Kidney (tissue), 13 donors: ENCODE measurements at regions not wholly inside any gene's neighbourhood (a gene's known extent, or its start where the extent isn't known, plus 50 kb on each side); places are given as distances from the start of the nearest gene placed in this dataset.

Experiments used
- DNase-seq, 5 donors: peaks; one replicate each; pipeline ENCODE4 v3.0.0-alpha.2; 2013 to 2020
- FAIRE-seq: peaks from 2 replicates; lab custom pipeline; 2012; peaks lifted over from hg19 to GRCh38; lab: Jason Lieb, UNC
- H3K27ac ChIP-seq, 2 donors: one replicate each; pipeline ENCODE4 v1.7.0; 2013; ENCODE audit warnings: low read depth in 2 of 2, low read length in 2 of 2, inconsistent platforms in 1 of 2
- H3K27me3 ChIP-seq: one replicate; pipeline ENCODE4 v1.7.1; 2013; ENCODE audit warnings: low read length, inconsistent platforms; ENCODE audit not compliant: control insufficient read depth, insufficient read depth
- H3K36me3 ChIP-seq, 3 donors: one replicate each; pipeline versions ENCODE4 v1.7.0 to v1.7.1; 2013; ENCODE audit warnings: low read length in 3 of 3, control low read depth in 1 of 3, inconsistent platforms in 1 of 3; ENCODE audit not compliant: insufficient read depth in 3 of 3, control insufficient read depth in 2 of 3
- H3K4me1 ChIP-seq, 3 donors: one replicate each; pipeline versions ENCODE4 v1.7.0 to v1.7.1; 2013; ENCODE audit warnings: low read length in 3 of 3, inconsistent platforms in 1 of 3, low read depth in 1 of 3; ENCODE audit not compliant: control insufficient read depth in 2 of 3, insufficient read depth in 2 of 3
- H3K4me3 ChIP-seq, 3 donors: one replicate each; pipeline versions ENCODE4 v1.7.0 to v1.8.1; 2013; ENCODE audit warnings: low read length in 3 of 3, control low read depth in 1 of 3, inconsistent platforms in 1 of 3
- H3K9ac ChIP-seq, 3 donors: one replicate each; pipeline versions ENCODE4 v1.7.0 to v1.7.1; 2013; ENCODE audit warnings: low read length in 3 of 3, control low read depth in 1 of 3, inconsistent platforms in 1 of 3
- H3K9me3 ChIP-seq, 3 donors: one replicate each; pipeline versions ENCODE4 v1.7.0 to v1.7.1; 2013; ENCODE audit warnings: low read length in 3 of 3, control low read depth in 1 of 3, inconsistent platforms in 1 of 3; ENCODE audit not compliant: control insufficient read depth in 2 of 3, insufficient read depth in 1 of 3
- CTCF ChIP-seq: IDR thresholded peaks from 3 replicates; pipeline ENCODE4 v1.5.1; 2012; ENCODE audit warnings: mild to moderate bottlenecking, moderate library complexity, borderline replicate concordance; ENCODE audit not compliant: insufficient read depth; ENCODE audit errors: extremely low read depth
- intact Hi-C: fragments of 100-400 bp; cut with DNase I; formaldehyde crosslinking; loops from one replicate; pipeline ENCODE4 v1.11.1; 2022
- donor health status: control.
- donor health status: control.
- donor health status: control.
- donor health status: control.
- donor health status: control.
- donor health status: DM: yes; HTN: yes; CAD: no.
- donor health status: Normal renal cell carcinoma (clear cell type).

- Histone ChIP-seq H3K9ac (no peak overlapping the region), H3K27ac (no peak overlapping the region), H3K27me3 (no peaks in the 10 kb centered on the region), H3K4me3 (no peak overlapping the region), H3K4me1 (no peaks in the 10 kb centered on the region), H3K9me3 (no peaks in the 10 kb centered on the region), H3K36me3 (no peaks in the 10 kb centered on the region)
- TF ChIP-seq CTCF: no peak
- intact Hi-C loops: no loop called here
- DNase-seq (no peak), FAIRE-seq (no peak)
These were observed 1010.4 kb downstream of the TBC1D22A start for GRCh38 chr22:47772864-47773263.

GRCh38 chr22:47769652-47770051 lies 1007.2 kb downstream of the TBC1D22A start:
- intact Hi-C loops: no loop called here
- FAIRE-seq (no peak), DNase-seq (no peak)
- Histone ChIP-seq H3K36me3 (no peaks in the 10 kb centered on the region), H3K4me3 (no peak overlapping the region), H3K4me1 (no peaks in the 10 kb centered on the region), H3K9me3 (no peaks in the 10 kb centered on the region), H3K27me3 (no peaks in the 10 kb centered on the region), H3K9ac (no peak overlapping the region), H3K27ac (no peak overlapping the region)
- no peak for TF ChIP-seq CTCF

DNA sequence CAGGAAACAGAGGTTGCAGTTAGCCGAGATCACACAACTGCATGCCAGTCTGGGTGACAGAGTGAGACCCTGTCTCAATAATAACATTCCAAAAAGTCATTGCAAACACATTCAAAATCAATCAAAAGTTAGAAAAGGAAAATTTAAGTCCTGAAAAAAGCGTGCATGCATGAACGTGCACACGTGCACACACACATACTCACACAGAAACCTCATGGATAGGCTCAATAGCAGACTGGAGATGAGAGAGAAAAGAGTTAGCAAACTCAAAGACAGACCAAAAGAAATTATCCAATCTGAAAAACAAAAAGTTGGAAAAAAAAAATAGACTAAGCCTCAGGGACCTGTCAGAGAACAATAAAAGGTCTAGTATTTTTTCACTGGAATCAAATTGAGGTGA lies 1005.6 kb downstream of the TBC1D22A start:
- no peak overlapping the region for H3K4me3 ChIP-seq
- H3K27ac ChIP-seq: no peak overlapping the region
- no peaks in the 10 kb centered on the region for H3K27me3 ChIP-seq
- H3K36me3 ChIP-seq: no peaks in the 10 kb centered on the region
- TF ChIP-seq CTCF: no peak
- no peaks in the 10 kb centered on the region for H3K9me3 ChIP-seq
- H3K4me1 ChIP-seq: no peaks in the 10 kb centered on the region
- FAIRE-seq (no peak), DNase-seq (no peak)
- H3K9ac ChIP-seq: no peak overlapping the region
- intact Hi-C loops: no loop called here

DNA sequence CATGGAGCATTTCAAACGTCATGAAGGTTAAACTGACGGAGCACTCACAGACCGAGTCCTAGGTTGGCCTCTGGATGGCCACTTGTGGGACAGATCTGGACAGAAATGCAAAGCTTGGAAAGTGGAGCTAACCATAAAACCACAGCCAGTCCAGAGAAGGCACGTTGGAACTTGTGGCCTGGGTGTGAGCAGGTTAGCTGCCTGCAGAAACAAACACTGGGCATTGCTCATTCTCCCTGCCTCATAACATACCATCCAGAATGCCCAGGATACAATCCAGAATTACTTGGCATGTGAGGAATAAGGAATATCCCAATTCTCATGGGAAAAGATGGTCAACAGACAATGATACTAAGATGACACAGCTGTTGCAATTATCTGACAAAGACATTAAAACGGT lies 1005.0 kb downstream of the TBC1D22A start:
- intact Hi-C loops: no loop called here
- Histone ChIP-seq H3K9me3 (no peaks in the 10 kb centered on the region), H3K4me1 (no peaks in the 10 kb centered on the region), H3K9ac (no peak overlapping the region), H3K4me3 (no peak overlapping the region), H3K27ac (no peak overlapping the region), H3K36me3 (no peaks in the 10 kb centered on the region), H3K27me3 (no peaks in the 10 kb centered on the region)
- FAIRE-seq (no peak), DNase-seq (no peak)
- no peak for TF ChIP-seq CTCF
